GM04504 (cell line): ENCODE measurements at regions not wholly inside any gene's neighbourhood (a gene's known extent, or its start where the extent isn't known, plus 50 kb on each side); places are given as distances from the start of the nearest gene placed in this dataset.

Experiments used
- DNase-seq: peaks from one replicate; pipeline ENCODE4 v3.0.0-alpha.2; 2012; ENCODE audit warnings: low read depth

DNA sequence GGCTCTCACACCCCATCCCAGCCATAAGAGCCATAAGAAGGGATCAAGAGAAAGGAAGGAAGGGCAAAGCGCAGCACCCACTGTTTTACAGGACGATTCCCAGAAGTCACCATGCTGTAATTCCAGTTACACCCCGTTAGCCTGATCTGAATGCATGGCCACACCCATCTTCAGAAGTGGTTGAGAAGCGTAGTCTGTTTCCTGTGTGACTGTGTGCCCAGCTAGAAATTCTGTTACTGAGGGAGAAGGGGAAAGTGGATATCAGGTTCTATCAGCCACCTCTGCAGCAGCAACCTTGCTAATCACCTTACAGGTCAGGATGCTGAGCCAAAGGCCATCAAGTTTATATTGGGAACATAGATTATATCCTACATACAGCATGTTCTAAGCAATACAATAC lies 260.0 kb downstream of the ABHD5 start:
- DNase-seq = no peak

DNA sequence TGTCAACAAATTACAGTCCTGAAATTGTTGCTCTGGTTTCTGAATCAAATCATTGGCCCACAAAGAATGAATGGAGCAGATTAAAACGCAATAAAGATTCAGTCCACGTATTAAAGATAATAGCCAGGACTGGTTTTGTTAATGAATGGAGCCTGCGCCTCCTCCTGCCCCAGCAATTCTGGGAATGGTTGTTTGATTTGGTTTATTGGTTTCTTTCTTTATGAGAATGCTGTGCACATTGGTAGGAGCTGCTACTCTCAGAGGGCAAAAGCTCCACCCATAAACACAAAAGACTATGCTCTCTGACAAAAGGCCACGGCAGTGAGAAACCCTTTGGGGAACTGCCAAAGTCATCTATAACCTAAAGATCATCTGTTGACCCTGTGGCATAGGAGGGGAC lies 261.1 kb downstream of the ABHD5 start:
- no peak for DNase-seq

DNA sequence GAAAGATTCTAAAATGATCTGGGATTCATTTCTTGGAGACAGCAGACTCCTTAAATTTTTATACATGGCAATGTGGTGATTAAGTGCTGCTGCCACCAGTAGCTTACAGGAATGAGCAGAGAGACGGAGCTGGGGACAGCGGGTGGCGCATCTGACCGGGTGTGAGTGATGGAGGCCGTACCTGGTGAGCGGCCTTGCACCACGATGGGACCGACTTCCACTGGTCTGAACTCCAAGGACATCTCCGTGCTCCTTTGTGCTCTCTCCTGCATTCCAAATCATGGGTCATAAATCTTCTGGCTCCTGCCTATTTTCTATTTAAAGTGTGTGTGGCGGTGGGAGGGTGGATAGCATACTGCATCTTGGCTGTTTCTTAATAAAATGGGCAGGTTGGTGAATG lies 262.6 kb downstream of the ABHD5 start:
- no peak for DNase-seq

DNA sequence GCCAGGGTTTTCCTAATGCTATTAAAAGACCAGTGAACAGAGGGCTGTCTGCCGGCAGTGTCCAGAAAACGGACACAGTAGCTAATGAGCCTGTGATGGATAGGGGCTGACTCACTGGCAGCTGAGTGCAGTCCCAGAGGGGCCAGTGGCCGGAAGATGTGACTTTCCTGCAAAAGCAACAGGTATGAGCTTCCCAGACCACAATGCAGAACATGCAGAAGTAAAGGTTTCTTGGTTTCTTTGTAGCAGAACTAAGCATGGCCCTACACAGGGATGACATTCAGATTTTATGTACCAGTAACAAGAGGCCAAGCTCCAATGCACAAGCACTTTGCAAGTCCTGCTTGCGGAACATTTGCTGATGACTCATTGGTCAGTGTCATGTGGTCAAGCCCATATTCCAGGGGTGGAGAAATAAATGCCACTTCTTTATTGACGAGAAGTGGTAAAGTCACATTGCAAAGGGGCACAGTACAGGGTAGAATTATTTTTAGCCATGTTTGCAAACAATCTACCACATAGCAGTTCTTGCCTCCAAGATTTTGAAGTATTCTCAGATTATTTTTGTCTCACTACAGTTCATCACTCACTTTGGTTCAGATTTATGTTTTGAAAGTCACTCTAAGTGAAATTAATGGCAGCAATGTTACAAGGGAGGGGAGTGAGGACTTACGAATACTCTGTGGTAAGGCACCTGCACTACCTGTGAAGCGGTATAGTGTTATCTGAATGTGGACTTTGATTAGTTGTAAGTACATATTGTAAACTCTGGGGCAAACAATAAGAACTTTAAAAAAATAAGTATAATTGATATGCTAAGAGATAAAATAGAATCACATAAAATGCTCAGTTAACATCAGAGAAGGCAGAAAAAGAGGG lies 263.3 kb downstream of the ABHD5 start:
- DNase-seq = peak; percentile 45

DNA sequence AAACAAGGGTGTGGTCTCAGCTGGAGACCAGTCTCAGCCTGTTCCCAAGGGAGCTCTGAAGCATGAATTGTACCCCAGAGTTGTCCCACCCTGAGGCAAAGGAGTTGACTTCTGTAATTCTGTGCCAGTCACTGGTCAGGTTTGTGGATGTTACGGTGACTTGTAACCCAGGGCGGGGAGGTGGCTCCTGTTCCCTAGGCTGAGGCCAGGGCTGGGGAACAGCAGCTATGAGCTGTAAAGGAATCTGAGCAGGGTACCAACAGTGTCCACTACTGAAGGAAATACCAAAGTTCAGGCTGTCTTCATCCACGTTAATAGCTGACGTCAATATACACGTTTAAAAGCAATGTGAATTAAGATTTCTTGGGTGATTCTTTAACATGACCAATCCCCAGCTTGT lies 266.2 kb downstream of the ABHD5 start:
- no peak for DNase-seq

DNA sequence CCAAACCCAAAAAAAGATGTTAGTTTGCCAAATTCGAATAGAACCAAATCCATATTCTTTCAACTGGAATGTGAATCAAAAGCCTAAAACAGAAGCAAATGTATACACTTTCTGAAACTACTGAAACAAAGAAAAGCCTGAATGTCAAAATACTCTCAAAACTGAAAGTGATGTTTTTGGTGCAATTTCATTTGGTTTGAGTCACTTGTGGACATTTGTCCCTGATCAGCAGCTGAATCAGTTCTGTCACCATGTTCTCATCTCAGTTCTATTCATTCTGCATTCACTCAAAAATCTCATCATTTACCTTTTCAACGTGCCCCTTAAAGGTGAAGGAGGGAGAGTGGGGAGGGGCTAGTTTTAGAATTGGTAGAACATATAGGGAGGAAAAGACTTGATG lies 266.8 kb downstream of the ABHD5 start:
- DNase-seq = no peak

DNA sequence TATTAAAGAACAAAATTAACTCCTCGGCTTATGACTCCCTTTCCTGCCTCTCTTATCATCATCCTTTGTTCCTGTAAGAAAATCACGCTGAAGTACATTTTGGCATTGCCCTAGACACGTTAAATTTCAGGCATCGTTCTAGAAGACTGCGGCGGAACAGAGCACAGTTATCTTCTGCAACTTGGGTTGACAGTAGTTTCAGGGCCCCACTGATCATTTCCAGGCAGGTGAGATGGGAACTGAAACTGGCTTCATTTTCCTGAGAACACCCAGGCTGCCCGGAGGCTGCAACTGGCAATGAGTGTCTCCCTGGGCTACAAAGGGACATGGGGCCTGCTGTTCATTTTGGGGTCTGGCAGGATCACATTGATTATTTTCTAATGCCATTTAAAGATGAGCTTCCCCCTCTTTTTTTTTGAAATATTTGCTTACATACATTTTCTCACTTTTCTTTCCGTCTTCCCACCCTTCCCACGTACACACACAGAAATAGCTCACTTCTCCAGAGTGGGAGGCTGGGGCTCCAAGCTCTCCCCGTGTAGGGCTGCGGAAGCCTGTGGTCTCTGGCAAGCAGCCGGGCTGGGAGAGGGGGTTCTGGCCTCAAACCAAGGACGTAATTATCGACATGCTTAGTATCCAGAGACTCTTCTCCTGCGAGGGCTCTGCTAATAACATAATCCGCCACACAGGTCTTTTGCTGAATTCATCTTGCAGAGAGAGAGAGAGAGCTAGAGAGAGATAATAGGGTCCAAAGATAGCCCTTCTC lies 267.4 kb downstream of the ABHD5 start:
- no peak for DNase-seq

DNA sequence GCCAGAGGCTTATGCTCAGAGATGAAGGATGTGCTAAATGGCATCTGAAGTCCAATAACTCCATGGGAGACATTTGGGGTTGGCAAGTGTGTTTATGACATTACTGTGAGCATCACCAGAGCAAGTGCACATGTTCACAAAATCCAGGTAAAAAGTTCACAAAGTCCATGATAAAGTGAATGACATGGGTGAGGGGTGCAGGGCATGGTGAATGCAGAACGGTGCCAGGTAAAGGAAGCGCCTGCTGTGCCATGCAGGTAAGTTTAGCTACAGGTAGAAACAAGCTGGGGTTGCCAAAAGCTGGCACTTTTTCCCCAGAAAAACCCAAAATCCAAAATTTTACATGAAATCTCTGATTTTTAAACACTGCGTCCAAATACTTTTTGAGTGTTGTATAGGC lies 268.2 kb downstream of the ABHD5 start:
- no peak for DNase-seq

DNA sequence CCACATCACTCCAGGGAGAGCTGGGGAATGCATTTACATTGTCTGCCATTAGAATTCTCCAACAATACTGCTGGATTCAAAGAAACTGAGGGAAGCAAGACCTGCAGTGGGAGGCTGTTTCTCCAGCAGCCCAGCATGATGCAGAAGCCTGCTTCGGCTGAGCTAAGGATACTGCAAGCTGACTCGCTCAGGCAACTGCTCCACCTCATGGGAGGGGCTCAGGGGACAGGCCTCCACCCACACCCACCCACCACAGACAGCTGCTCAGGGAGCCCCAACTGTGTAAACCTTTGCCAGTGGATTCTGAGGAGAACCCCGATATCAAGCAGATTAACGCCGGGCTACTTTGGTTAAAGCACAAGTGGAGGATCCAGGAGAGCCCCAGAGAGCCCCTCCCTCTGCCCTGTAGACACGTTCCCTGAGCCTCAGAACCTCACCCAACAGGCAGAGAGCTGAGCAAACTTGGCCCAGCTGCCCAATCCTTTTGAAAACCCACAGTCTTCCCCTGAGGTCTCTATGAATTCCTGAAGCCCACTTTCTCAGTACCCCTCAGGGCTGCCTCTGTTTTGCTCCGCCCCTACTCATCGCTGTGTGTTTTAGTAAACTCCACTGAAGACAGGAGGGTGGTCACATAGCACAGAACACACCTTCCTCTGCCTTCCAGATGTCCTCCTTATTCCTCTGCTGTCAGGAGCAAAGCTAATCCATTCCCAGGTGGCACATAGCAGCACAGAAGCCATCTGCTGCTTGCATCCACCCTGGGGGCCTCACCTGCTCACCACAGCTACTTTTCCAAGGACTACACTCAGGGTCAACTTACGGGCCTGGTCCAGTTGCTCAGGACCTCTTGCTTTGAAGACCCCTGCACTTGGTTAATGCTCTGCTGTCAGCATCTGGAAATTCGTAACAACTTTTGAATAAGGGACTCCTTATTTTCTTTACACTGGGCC lies 269.0 kb downstream of the ABHD5 start:
- DNase-seq = no peak

DNA sequence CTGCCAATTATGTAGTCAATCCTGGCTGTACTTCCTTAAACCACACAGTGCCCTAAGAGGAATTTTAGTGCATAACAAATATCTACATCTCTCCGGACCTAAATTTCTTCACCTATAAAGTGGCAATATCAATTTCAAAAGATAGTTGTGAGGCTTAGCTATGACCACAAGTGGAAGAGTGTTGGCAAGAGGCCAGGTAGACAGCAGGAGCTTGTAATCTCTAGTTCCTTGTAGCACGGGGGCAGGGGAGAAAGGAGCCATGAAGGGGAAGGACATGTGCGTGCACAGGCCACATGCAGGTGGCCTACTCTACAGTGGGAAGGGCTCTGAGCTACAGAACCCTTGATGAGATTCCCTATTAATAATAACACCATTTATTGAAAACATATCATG lies 269.7 kb downstream of the ABHD5 start:
- DNase-seq = no peak

DNA sequence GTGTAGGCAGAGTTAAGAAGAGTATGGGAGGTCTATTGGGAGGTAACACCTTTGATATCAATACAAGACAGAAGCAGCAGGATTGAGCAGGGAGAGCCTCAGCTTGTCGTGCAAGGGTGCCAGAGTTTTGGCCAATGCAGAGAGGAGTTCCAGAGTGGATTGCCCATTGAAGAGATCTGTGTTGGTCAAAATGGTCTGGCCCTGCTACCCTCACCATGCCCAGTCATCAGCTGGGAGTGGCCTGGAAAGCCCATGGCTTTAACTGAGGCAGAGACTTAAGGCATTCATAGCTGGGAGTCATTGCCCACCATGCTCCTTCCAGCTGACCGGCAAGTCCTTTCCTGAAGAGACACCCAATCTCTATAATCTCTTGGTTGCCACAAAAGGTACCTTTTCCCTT lies 271.3 kb downstream of the ABHD5 start:
- no peak for DNase-seq

DNA sequence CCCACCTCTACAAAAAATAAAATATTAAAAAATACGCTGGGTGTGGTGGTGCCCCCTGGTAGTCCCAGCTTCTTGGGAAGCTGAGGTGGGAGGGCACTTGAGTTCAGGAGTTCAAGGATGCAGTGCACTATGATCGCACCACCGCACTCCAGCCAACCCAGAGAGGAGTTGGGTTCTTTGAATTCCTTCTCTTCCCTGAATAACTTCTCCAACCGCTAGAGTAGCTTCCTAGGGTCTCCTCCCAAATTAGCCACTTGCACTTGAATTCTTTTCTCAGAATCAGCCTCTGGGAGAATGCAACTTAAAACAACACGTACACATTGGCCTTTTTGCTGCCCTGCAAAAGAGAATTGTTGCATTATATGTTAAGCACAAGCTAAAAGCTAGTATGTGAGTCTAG lies 272.5 kb downstream of the ABHD5 start:
- DNase-seq = no peak

DNA sequence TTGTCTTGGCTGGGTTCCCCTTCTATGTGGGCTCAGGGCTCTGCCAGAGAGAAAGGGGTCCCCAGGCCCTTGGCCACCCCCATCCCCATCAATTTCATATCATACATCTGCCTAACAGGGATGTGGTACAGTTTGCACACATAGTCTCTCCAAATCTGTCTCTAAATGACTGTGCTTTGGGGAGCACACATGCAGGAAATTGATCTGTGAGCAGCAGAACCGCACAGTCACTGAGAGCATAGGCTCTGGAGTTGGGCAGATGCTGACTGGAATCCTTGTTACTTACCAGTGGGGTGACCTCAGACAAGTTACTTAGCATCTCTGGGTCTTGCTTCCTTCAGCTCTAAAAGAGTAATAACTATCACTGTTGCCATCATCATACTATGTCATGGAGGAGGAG lies 273.9 kb downstream of the ABHD5 start:
- no peak for DNase-seq

DNA sequence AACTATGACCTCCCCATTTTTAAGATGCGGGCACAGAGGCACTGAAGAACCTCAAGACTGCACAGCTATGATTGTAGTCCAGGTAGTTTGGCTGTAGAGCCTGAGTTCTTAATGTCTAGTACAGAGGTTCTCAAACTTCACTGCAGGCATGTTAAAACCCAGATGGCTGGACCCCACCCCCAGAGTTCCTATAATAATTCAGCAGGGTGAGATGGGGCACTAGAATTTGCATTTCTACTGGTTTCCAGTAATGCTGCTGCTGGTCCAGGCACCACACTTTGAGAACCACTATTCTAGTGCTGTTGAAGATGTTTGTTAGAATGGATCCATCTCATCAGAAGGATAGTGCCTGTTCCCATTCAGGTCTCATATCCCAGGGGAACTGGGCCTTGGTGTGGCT lies 274.9 kb downstream of the ABHD5 start:
- DNase-seq = no peak

DNA sequence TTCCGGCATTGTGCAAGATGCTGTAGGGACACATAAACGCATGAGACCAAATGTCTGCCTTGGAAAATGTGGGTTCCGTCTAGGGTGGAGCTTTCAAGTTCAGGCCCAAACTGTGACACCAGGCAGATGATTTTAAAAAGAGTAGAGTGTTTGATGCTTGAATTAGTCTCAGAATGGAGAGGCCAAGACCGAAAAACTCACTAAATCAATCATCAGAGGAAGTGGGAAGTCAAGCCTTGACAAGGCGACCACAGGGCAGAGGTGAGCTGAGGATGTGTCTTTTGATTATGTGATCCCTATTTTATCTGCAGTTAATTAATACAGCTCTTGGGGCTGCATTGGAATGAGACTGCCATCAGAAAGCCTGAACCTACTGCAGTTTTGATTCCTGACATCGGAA lies 275.4 kb downstream of the ABHD5 start:
- DNase-seq = no peak

DNA sequence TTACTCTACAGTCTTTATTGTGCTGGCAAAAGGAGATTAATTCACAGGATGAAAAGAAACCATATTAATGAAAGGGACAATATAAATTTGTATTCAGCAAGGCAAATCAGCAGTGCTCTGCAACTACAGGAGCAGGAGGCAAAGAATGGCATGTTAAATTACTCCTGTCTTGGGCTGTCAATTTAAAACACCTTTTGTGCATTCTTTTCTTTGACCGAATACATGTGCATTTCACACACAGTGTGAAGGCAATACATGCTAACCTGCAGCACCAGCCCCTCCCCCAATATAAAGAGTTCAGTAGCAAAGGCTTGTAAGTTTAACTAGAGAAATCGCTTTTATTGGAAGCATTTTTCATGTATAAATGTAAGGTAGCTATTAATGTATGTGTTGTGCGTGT lies 275.2 kb upstream of the TOPAZ1 start:
- no peak for DNase-seq

DNA sequence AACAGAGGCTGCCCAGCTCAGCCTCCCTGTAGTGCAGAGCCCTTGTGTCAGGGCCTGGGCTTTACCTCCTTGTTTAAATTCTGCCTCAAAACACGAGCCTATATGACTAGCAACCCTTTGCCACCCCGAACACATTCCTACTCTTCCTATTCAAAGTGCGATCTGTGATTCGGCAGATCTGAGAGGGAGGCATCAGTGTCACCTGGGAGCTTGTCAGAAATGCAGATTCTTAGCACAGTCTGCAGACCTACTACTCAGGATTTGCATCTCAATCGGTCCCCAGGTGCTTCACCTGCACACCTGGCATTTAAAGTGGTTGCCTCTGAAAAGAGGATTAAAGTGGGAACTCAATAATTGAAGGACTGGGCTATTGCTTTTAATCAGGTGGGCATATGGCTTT lies 273.2 kb upstream of the TOPAZ1 start:
- DNase-seq = no peak

DNA sequence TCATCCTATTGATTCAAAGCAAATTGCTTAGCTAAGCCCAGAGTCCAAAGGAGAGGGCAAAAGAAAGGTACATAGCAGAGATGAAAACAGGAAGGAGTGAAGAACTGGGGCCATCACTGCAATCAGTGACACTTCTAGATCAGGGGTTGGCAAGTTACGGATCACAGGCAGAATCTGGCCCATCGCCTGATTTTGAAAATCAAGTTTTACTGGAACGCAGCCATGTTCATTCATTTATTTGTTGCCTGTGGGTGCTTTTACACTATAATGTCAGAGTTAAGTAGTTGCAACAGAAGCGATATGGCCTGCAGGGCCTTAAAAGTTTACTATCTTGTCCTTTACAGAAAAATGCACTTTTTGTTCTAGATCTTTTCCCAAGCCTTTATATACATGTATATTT lies 271.7 kb upstream of the TOPAZ1 start:
- DNase-seq = no peak

DNA sequence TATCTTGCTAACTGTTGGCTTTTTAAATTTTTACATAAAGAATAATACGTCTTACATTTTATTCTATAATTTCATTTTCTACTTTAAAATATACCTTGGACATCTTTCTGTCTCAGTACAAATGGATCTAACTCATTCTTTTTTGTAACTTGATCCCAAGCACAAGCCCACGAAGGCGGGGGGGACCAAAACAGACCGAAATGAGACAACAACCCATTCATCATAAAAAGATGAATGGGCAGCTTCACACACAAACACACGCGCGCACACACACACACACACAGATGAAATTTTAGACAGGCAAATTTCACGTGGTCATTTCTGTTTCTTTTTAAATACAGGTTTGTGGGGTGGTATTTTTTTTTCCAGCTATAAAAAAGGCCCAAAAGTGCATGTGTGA lies 271.3 kb upstream of the TOPAZ1 start:
- DNase-seq = no peak

DNA sequence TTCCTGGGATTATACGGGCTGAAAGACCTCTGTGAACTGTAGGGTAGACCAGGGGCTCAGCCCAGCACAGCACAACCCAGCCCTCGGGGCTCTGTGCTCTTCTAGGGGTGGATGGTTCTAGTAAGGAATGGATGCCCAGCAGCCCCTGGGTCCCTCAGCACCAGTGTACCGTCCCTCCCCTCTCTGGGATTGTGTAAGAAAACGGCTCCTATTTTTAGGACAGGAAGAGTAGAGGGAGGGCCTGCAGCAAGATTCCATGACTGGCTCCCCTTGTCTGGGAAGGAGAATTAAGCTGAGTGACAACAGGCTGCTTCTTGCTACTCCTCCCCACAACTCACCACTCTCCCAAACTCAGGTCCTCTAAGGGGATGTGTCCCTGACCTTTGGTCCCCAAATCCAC lies 270.8 kb upstream of the TOPAZ1 start:
- no peak for DNase-seq

DNA sequence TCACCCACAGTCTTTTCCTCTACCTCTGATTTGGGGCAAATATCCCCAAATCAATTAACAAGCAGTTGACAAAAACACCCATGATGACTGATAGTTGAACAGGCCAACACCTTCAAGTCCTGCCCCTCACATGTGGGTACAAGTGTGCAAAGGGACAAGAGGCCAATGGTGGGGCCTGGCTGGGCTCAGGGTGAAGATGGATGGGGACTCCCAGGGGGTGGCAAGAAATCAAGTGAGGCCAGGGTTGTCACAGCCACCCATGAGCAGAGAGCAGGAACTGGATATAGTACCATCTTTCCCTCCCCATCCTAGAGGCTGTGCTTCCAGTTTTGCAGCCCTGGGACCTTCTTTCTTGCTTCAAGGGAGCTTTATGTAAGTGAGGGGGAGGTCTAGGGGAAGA lies 270.2 kb upstream of the TOPAZ1 start:
- DNase-seq = no peak

DNA sequence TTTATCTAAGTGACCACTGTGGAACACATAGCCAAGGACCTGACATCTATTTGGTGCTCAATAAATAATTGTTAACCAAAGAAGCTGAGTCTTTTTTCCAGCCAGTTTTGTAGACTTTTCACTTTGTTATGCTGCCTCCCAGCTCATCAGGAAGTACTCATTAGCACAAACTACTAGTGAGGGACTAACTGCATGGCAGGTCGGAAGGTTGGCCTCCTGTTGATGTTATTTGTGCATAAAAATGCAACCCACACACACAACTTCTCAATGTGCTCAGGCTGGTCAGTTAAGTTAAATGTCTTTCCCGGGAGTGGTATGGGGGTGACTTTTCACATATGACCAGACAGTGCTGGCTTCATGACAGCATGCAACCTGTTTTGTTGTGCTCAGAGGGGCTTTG lies 263.0 kb upstream of the TOPAZ1 start:
- no peak for DNase-seq

DNA sequence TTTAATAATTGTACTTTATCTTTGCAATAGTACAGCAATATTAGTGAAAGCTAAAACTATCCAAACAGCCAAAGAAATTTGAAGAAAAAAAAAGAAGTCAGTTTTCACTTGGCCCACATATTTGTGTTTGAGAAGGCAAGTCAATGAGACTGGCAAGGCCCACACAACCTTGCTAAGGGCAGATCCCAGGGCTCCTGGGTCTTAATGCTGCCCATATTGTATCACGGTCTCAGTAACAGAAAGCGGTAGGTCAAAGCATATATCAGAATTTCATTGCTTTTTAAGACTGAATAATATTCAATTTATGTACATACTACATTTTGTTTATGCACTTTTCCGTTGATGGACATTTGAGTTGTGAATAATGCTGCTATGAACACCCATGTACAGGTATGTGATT lies 262.0 kb upstream of the TOPAZ1 start:
- DNase-seq = no peak
